ENCODE measurements at regions not wholly inside any gene's neighbourhood (a gene's known extent, or its start where the extent isn't known, plus 50 kb on each side); places are given as distances from the start of the nearest gene placed in this dataset.

- 98% methylated on average over 2 of the region's 2 CpGs for WGBS
Measured at GRCh38 chr7:94174956-94175355, 170.8 kb upstream of the BET1 start.

GRCh38 chr7:94176694-94177200 is 172.6 kb upstream of the BET1 start:
- Histone ChIP-seq H3K36me3 (ENCODE audit: control insufficient read depth in 2 of 2, insufficient read depth in 2 of 2, low read length in 1 of 2) (no peaks in the 10 kb centered on the region), H3K4me3 (ENCODE audit: low read length in 2 of 2) (no peak overlapping the region), H3K27me3 (ENCODE audit: control insufficient read depth in 2 of 2, insufficient read depth in 1 of 2, low read length in 1 of 2) (no peaks in the 10 kb centered on the region), H3K4me1 (ENCODE audit: control insufficient read depth in 2 of 2, insufficient read depth in 2 of 2, low read length in 2 of 2) (no peaks in the 10 kb centered on the region), H3K9me3 (ENCODE audit: control insufficient read depth in 2 of 2, insufficient read depth in 1 of 2, low read length in 1 of 2) (no peaks in the 10 kb centered on the region), H3K27ac (ENCODE audit: low read depth in 1 of 2, low read length in 1 of 2) (no peak overlapping the region)
- no peak for DNase-seq (ENCODE audit: low read depth in 6 of 9, low spot score in 9 of 9)
- 59% methylated on average over 4 of the region's 4 CpGs for WGBS

More at GRCh38 chr7:94174956-94175355, 170.8 kb upstream of the BET1 start:
- no peaks in the 10 kb centered on the region for H3K9me3 ChIP-seq (ENCODE audit: control insufficient read depth in 2 of 2, insufficient read depth in 1 of 2, low read length in 1 of 2)
- H3K4me1 ChIP-seq (ENCODE audit: control insufficient read depth in 2 of 2, insufficient read depth in 2 of 2, low read length in 2 of 2) = no peaks in the 10 kb centered on the region
- H3K27me3 ChIP-seq (ENCODE audit: control insufficient read depth in 2 of 2, insufficient read depth in 1 of 2, low read length in 1 of 2) = no peaks in the 10 kb centered on the region
- H3K36me3 ChIP-seq (ENCODE audit: control insufficient read depth in 2 of 2, insufficient read depth in 2 of 2, low read length in 1 of 2) = no peaks in the 10 kb centered on the region
- no peak overlapping the region for H3K27ac ChIP-seq (ENCODE audit: low read depth in 1 of 2, low read length in 1 of 2)
- DNase-seq (ENCODE audit: low read depth in 6 of 9, low spot score in 9 of 9) = no peak
- H3K4me3 ChIP-seq (ENCODE audit: low read length in 2 of 2) = no peak overlapping the region

- Histone ChIP-seq H3K9me3 (ENCODE audit: control insufficient read depth in 2 of 2, insufficient read depth in 1 of 2, low read length in 1 of 2) (no peaks in the 10 kb centered on the region), H3K27ac (ENCODE audit: low read depth in 1 of 2, low read length in 1 of 2) (no peak overlapping the region), H3K4me1 (ENCODE audit: control insufficient read depth in 2 of 2, insufficient read depth in 2 of 2, low read length in 2 of 2) (no peaks in the 10 kb centered on the region), H3K4me3 (ENCODE audit: low read length in 2 of 2) (no peak overlapping the region), H3K27me3 (ENCODE audit: control insufficient read depth in 2 of 2, insufficient read depth in 1 of 2, low read length in 1 of 2) (no peaks in the 10 kb centered on the region), H3K36me3 (ENCODE audit: control insufficient read depth in 2 of 2, insufficient read depth in 2 of 2, low read length in 1 of 2) (no peaks in the 10 kb centered on the region)
- DNase-seq (ENCODE audit: low read depth in 6 of 9, low spot score in 9 of 9) = no peak
- WGBS = 36% methylated on average over 3 of the region's 3 CpGs
Measured at GRCh38 chr7:94177441-94177840, 173.3 kb upstream of the BET1 start.

GRCh38 chr7:94178230-94178629 is 174.1 kb upstream of the BET1 start:
- 23% methylated on average over 3 of the region's 3 CpGs for WGBS
- Histone ChIP-seq H3K9me3 (ENCODE audit: control insufficient read depth in 2 of 2, insufficient read depth in 1 of 2, low read length in 1 of 2) (no peaks in the 10 kb centered on the region), H3K36me3 (ENCODE audit: control insufficient read depth in 2 of 2, insufficient read depth in 2 of 2, low read length in 1 of 2) (no peaks in the 10 kb centered on the region), H3K27ac (ENCODE audit: low read depth in 1 of 2, low read length in 1 of 2) (no peak overlapping the region), H3K27me3 (ENCODE audit: control insufficient read depth in 2 of 2, insufficient read depth in 1 of 2, low read length in 1 of 2) (no peaks in the 10 kb centered on the region), H3K4me1 (ENCODE audit: control insufficient read depth in 2 of 2, insufficient read depth in 2 of 2, low read length in 2 of 2) (no peaks in the 10 kb centered on the region), H3K4me3 (ENCODE audit: low read length in 2 of 2) (no peak overlapping the region)
- no peak for DNase-seq (ENCODE audit: low read depth in 6 of 9, low spot score in 9 of 9)

- Histone ChIP-seq H3K27me3 (ENCODE audit: control insufficient read depth in 2 of 2, insufficient read depth in 1 of 2, low read length in 1 of 2) (no peaks in the 10 kb centered on the region), H3K4me1 (ENCODE audit: control insufficient read depth in 2 of 2, insufficient read depth in 2 of 2, low read length in 2 of 2) (no peaks in the 10 kb centered on the region), H3K9me3 (ENCODE audit: control insufficient read depth in 2 of 2, insufficient read depth in 1 of 2, low read length in 1 of 2) (no peaks in the 10 kb centered on the region), H3K27ac (ENCODE audit: low read depth in 1 of 2, low read length in 1 of 2) (no peak overlapping the region), H3K36me3 (ENCODE audit: control insufficient read depth in 2 of 2, insufficient read depth in 2 of 2, low read length in 1 of 2) (no peaks in the 10 kb centered on the region), H3K4me3 (ENCODE audit: low read length in 2 of 2) (no peak overlapping the region)
- DNase-seq (ENCODE audit: low read depth in 6 of 9, low spot score in 9 of 9) = no peak
- WGBS = 92% methylated on average over 1 of the region's 1 CpG
Measured at GRCh38 chr7:94179466-94179865, 175.3 kb upstream of the BET1 start.

GRCh38 chr7:94182066-94182465 is 177.9 kb upstream of the BET1 start:
- Histone ChIP-seq H3K27me3 (ENCODE audit: control insufficient read depth in 2 of 2, insufficient read depth in 1 of 2, low read length in 1 of 2) (no peaks in the 10 kb centered on the region), H3K4me3 (ENCODE audit: low read length in 2 of 2) (no peak overlapping the region), H3K27ac (ENCODE audit: low read depth in 1 of 2, low read length in 1 of 2) (no peak overlapping the region), H3K36me3 (ENCODE audit: control insufficient read depth in 2 of 2, insufficient read depth in 2 of 2, low read length in 1 of 2) (no peaks in the 10 kb centered on the region), H3K9me3 (ENCODE audit: control insufficient read depth in 2 of 2, insufficient read depth in 1 of 2, low read length in 1 of 2) (no peaks in the 10 kb centered on the region), H3K4me1 (ENCODE audit: control insufficient read depth in 2 of 2, insufficient read depth in 2 of 2, low read length in 2 of 2) (no peaks in the 10 kb centered on the region)
- whole genome bisulfite sequencing = 95% methylated on average over 1 of the region's 1 CpG
- no peak for DNase-seq (ENCODE audit: low read depth in 6 of 9, low spot score in 9 of 9)

GRCh38 chr7:94182721-94183120 is 178.6 kb upstream of the BET1 start:
- Histone ChIP-seq H3K36me3 (ENCODE audit: control insufficient read depth in 2 of 2, insufficient read depth in 2 of 2, low read length in 1 of 2) (no peaks in the 10 kb centered on the region), H3K27ac (ENCODE audit: low read depth in 1 of 2, low read length in 1 of 2) (no peak overlapping the region), H3K9me3 (ENCODE audit: control insufficient read depth in 2 of 2, insufficient read depth in 1 of 2, low read length in 1 of 2) (no peaks in the 10 kb centered on the region), H3K4me1 (ENCODE audit: control insufficient read depth in 2 of 2, insufficient read depth in 2 of 2, low read length in 2 of 2) (no peaks in the 10 kb centered on the region), H3K27me3 (ENCODE audit: control insufficient read depth in 2 of 2, insufficient read depth in 1 of 2, low read length in 1 of 2) (no peaks in the 10 kb centered on the region), H3K4me3 (ENCODE audit: low read length in 2 of 2) (no peak overlapping the region)
- whole genome bisulfite sequencing = 97% methylated on average over 3 of the region's 3 CpGs
- no peak for DNase-seq (ENCODE audit: low read depth in 6 of 9, low spot score in 9 of 9)

GRCh38 chr7:94183289-94183749 is 179.2 kb upstream of the BET1 start:
- no peaks in the 10 kb centered on the region for H3K36me3 ChIP-seq (ENCODE audit: control insufficient read depth in 2 of 2, insufficient read depth in 2 of 2, low read length in 1 of 2)
- 91% methylated on average over 2 of the region's 2 CpGs for WGBS
- DNase-seq (ENCODE audit: low read depth in 6 of 9, low spot score in 9 of 9) = no peak
- H3K4me1 ChIP-seq (ENCODE audit: control insufficient read depth in 2 of 2, insufficient read depth in 2 of 2, low read length in 2 of 2) = no peaks in the 10 kb centered on the region
- no peaks in the 10 kb centered on the region for H3K27me3 ChIP-seq (ENCODE audit: control insufficient read depth in 2 of 2, insufficient read depth in 1 of 2, low read length in 1 of 2)
- no peaks in the 10 kb centered on the region for H3K9me3 ChIP-seq (ENCODE audit: control insufficient read depth in 2 of 2, insufficient read depth in 1 of 2, low read length in 1 of 2)
- H3K27ac ChIP-seq (ENCODE audit: low read depth in 1 of 2, low read length in 1 of 2) = no peak overlapping the region
- no peak overlapping the region for H3K4me3 ChIP-seq (ENCODE audit: low read length in 2 of 2)

- no peak overlapping the region for H3K27ac ChIP-seq (ENCODE audit: low read depth in 1 of 2, low read length in 1 of 2)
- no peaks in the 10 kb centered on the region for H3K4me1 ChIP-seq (ENCODE audit: control insufficient read depth in 2 of 2, insufficient read depth in 2 of 2, low read length in 2 of 2)
- no peaks in the 10 kb centered on the region for H3K9me3 ChIP-seq (ENCODE audit: control insufficient read depth in 2 of 2, insufficient read depth in 1 of 2, low read length in 1 of 2)
- no peak overlapping the region for H3K4me3 ChIP-seq (ENCODE audit: low read length in 2 of 2)
- WGBS = 93% methylated on average over 3 of the region's 3 CpGs
- no peaks in the 10 kb centered on the region for H3K36me3 ChIP-seq (ENCODE audit: control insufficient read depth in 2 of 2, insufficient read depth in 2 of 2, low read length in 1 of 2)
- DNase-seq (ENCODE audit: low read depth in 6 of 9, low spot score in 9 of 9) = no peak
- H3K27me3 ChIP-seq (ENCODE audit: control insufficient read depth in 2 of 2, insufficient read depth in 1 of 2, low read length in 1 of 2) = no peaks in the 10 kb centered on the region
Measured at GRCh38 chr7:94183891-94184290, 179.7 kb upstream of the BET1 start.

GRCh38 chr7:94188350-94188749 is 184.2 kb upstream of the BET1 start:
- WGBS = 98% methylated on average over 2 of the region's 2 CpGs
- Histone ChIP-seq H3K27me3 (ENCODE audit: control insufficient read depth in 2 of 2, insufficient read depth in 1 of 2, low read length in 1 of 2) (no peaks in the 10 kb centered on the region), H3K36me3 (ENCODE audit: control insufficient read depth in 2 of 2, insufficient read depth in 2 of 2, low read length in 1 of 2) (no peaks in the 10 kb centered on the region), H3K4me1 (ENCODE audit: control insufficient read depth in 2 of 2, insufficient read depth in 2 of 2, low read length in 2 of 2) (no peaks in the 10 kb centered on the region), H3K27ac (ENCODE audit: low read depth in 1 of 2, low read length in 1 of 2) (no peak overlapping the region), H3K4me3 (ENCODE audit: low read length in 2 of 2) (no peak overlapping the region), H3K9me3 (ENCODE audit: control insufficient read depth in 2 of 2, insufficient read depth in 1 of 2, low read length in 1 of 2) (no peaks in the 10 kb centered on the region)
- no peak for DNase-seq (ENCODE audit: low read depth in 6 of 9, low spot score in 9 of 9)

Data from thymus (tissue), 11 donors.